Rectal smooth muscle tissue (tissue), 1 donor: ENCODE measurements at regions not wholly inside any gene's neighbourhood (a gene's known extent, or its start where the extent isn't known, plus 50 kb on each side); places are given as distances from the start of the nearest gene placed in this dataset.
"Not testable (repeated sequence)": the region's sequence is repeated elsewhere in the genome, so short reads cannot be mapped to it uniquely, and the experiment has no call there.

Experiments
- H3K27ac ChIP-seq: one replicate; pipeline ENCODE4 v1.7.0; 2013; ENCODE audit warnings: low read depth, low read length, inconsistent platforms
- H3K27me3 ChIP-seq: one replicate; pipeline ENCODE4 v1.7.0; 2013; ENCODE audit warnings: low read length; ENCODE audit not compliant: control insufficient read depth, insufficient read depth
- H3K36me3 ChIP-seq: one replicate; pipeline ENCODE4 v1.7.0; 2013; ENCODE audit warnings: low read length; ENCODE audit not compliant: control insufficient read depth, insufficient read depth
- H3K4me1 ChIP-seq: one replicate; pipeline ENCODE4 v1.7.0; 2013; ENCODE audit warnings: low read length; ENCODE audit not compliant: control insufficient read depth, insufficient read depth
- H3K4me3 ChIP-seq: one replicate; pipeline ENCODE4 v1.7.0; 2013; ENCODE audit warnings: low read length
- H3K9ac ChIP-seq: one replicate; pipeline ENCODE4 v1.7.0; 2013; ENCODE audit warnings: low read length

- no peak overlapping the region for H3K4me3 ChIP-seq
- H3K36me3 ChIP-seq: no peaks in the 10 kb centered on the region
- peak overlapping the region; percentile 95 for H3K27ac ChIP-seq
- peaks cover 40% of the 10 kb centered on the region for H3K4me1 ChIP-seq
- H3K27me3 ChIP-seq: no peaks in the 10 kb centered on the region
- H3K9ac ChIP-seq: no peak overlapping the region
Measured at GRCh38 chr9:110124439-110124838, 83.5 kb downstream of the C9orf152 start.

- H3K27me3 ChIP-seq: no peaks in the 10 kb centered on the region
- H3K9ac ChIP-seq: peak overlapping the region; percentile 66
- H3K4me1 ChIP-seq: peaks cover 43% of the 10 kb centered on the region
- H3K27ac ChIP-seq: peak overlapping the region; percentile 95
- H3K36me3 ChIP-seq: no peaks in the 10 kb centered on the region
- H3K4me3 ChIP-seq: peak overlapping the region; percentile 66
Measured at GRCh38 chr9:110125207-110125751, 82.7 kb downstream of the C9orf152 start.

GRCh38 chr9:110125763-110126351 lies 82.1 kb downstream of the C9orf152 start:
- peak overlapping the region; percentile 95 for H3K27ac ChIP-seq
- H3K36me3 ChIP-seq: no peaks in the 10 kb centered on the region
- peak overlapping the region; percentile 66 for H3K4me3 ChIP-seq
- H3K27me3 ChIP-seq: no peaks in the 10 kb centered on the region
- peak overlapping the region; percentile 66 for H3K9ac ChIP-seq
- peaks cover 45% of the 10 kb centered on the region for H3K4me1 ChIP-seq

GRCh38 chr9:110126499-110126941 lies 81.4 kb downstream of the C9orf152 start:
- no peaks in the 10 kb centered on the region for H3K27me3 ChIP-seq
- no peak overlapping the region for H3K9ac ChIP-seq
- H3K27ac ChIP-seq: peak overlapping the region; percentile 95
- no peaks in the 10 kb centered on the region for H3K36me3 ChIP-seq
- peak overlapping the region; percentile 66 for H3K4me3 ChIP-seq
- H3K4me1 ChIP-seq: peaks cover 45% of the 10 kb centered on the region

GRCh38 chr9:110126986-110127864 lies 80.7 kb downstream of the C9orf152 start:
- peak overlapping the region; percentile 95 for H3K27ac ChIP-seq
- peak overlapping the region; percentile 66 for H3K4me3 ChIP-seq
- no peaks in the 10 kb centered on the region for H3K27me3 ChIP-seq
- H3K9ac ChIP-seq: peak overlapping the region; percentile 1
- H3K4me1 ChIP-seq: peaks cover 45% of the 10 kb centered on the region
- H3K36me3 ChIP-seq: no peaks in the 10 kb centered on the region

GRCh38 chr9:110128664-110129329 lies 79.2 kb downstream of the C9orf152 start:
- Histone ChIP-seq H3K4me3 (peak overlapping the region; percentile 3), H3K9ac (no peak overlapping the region), H3K4me1 (peaks cover 45% of the 10 kb centered on the region)

GRCh38 chr9:110129425-110129824 lies 78.5 kb downstream of the C9orf152 start:
- Histone ChIP-seq H3K4me3 (no peak overlapping the region), H3K4me1 (peaks cover 42% of the 10 kb centered on the region), H3K9ac (no peak overlapping the region), H3K27me3 (no peaks in the 10 kb centered on the region), H3K27ac (peak overlapping the region; percentile 95), H3K36me3 (no peaks in the 10 kb centered on the region)

More at GRCh38 chr9:110128664-110129329, 79.2 kb downstream of the C9orf152 start:
- peak overlapping the region; percentile 95 for H3K27ac ChIP-seq
- H3K36me3 ChIP-seq: no peaks in the 10 kb centered on the region
- no peaks in the 10 kb centered on the region for H3K27me3 ChIP-seq

- Histone ChIP-seq H3K4me3 (no peak overlapping the region), H3K27ac (peak overlapping the region; percentile 14), H3K27me3 (no peaks in the 10 kb centered on the region), H3K36me3 (no peaks in the 10 kb centered on the region), H3K9ac (no peak overlapping the region), H3K4me1 (peaks cover 35% of the 10 kb centered on the region)
Measured at GRCh38 chr9:110130211-110130610, 77.7 kb downstream of the C9orf152 start.

- Histone ChIP-seq H3K4me1 (peaks cover 33% of the 10 kb centered on the region), H3K36me3 (no peaks in the 10 kb centered on the region), H3K27ac (peak overlapping the region; percentile 14), H3K27me3 (no peaks in the 10 kb centered on the region), H3K4me3 (no peak overlapping the region), H3K9ac (no peak overlapping the region)
Measured at GRCh38 chr9:110130791-110131416, 77.1 kb downstream of the C9orf152 start.

GRCh38 chr9:110131499-110131898 lies 76.5 kb downstream of the C9orf152 start:
- peaks cover 5% of the 10 kb centered on the region for H3K36me3 ChIP-seq
- H3K27me3 ChIP-seq: no peaks in the 10 kb centered on the region
- H3K4me3 ChIP-seq: no peak overlapping the region
- peaks cover 28% of the 10 kb centered on the region for H3K4me1 ChIP-seq
- no peak overlapping the region for H3K9ac ChIP-seq
- H3K27ac ChIP-seq: no peak overlapping the region

GRCh38 chr9:110132531-110132930 lies 75.4 kb downstream of the C9orf152 start:
- peaks cover 22% of the 10 kb centered on the region for H3K4me1 ChIP-seq

GRCh38 chr9:110133059-110133458 lies 74.9 kb downstream of the C9orf152 start:
- Histone ChIP-seq H3K9ac (no peak overlapping the region), H3K4me3 (no peak overlapping the region), H3K27ac (no peak overlapping the region), H3K27me3 (no peaks in the 10 kb centered on the region), H3K36me3 (peaks cover 8% of the 10 kb centered on the region), H3K4me1 (peaks cover 18% of the 10 kb centered on the region)

More at GRCh38 chr9:110132531-110132930, 75.4 kb downstream of the C9orf152 start:
- H3K27ac ChIP-seq, H3K9ac ChIP-seq, H3K36me3 ChIP-seq, H3K4me3 ChIP-seq, H3K27me3 ChIP-seq: not testable (repeated sequence)
